ENCODE measurements at regions not wholly inside any gene's neighbourhood (a gene's known extent, or its start where the extent isn't known, plus 50 kb on each side); places are given as distances from the start of the nearest gene placed in this dataset.

DNA sequence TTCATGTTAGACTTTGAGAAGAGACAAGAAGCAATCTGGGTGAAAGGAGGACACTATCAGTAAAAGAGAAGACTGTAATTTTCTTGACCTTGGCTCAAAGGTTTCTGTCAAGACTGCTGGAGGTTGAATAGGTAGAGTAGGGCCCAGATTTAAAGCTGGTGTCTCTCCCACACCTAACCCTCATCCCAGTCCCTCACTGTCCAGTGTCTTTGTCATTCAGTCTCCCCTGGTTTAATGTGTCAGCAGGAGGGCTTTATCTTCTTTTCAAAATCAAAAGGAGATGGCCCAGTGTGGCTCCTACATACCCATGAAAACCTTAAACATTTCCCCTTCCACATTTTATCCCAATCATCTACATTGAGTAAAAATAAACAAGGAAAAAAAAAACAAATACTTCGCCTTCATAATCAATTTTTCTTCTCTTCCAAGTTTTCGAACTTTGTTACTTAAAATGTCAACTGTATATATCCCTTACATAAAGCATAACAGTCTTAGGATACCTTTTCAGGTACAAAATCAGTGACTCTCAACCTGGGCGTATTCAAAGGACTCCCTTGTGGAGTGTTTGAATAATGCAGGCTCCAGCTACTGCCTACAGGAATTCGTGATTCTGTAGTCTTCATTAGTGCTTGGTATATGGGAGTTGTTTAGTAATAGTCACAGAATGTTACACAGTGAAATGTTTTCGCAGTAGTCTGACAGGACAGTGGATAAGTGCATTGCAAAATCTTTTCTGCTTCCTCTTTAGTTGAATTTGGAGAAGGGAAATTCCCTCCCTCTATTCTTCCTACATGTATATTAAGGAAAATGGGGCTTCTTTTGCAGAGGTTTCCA, 87.2 kb downstream of the FAT3 start:
- no peak overlapping the region for H3K9ac ChIP-seq (ENCODE audit: insufficient read depth, low read depth, low read length)
- no peaks in the 10 kb centered on the region for H3K27me3 ChIP-seq (ENCODE audit: control insufficient read depth in 1 of 2, insufficient read depth in 2 of 2, low read length in 2 of 2)
- no peak for FAIRE-seq
- no peak overlapping the region for H3K4me3 ChIP-seq (replicated peaks in 1 of 3; ENCODE audit: insufficient read depth in 1 of 3, low read depth in 2 of 3, low read length in 3 of 3)
- H3K27ac ChIP-seq (ENCODE audit: extremely low read length, insufficient read depth, low read length), result no peak overlapping the region
- BruUV-seq (replicated peaks), result no TSS peak
- no peaks in the 10 kb centered on the region for H3K4me1 ChIP-seq (ENCODE audit: insufficient read depth, low read length)
- DNase-seq (ENCODE audit: low spot score), result no peak
- WGBS (ENCODE audit: low lambda C conversion rate), result 7% methylated on average over 5 of the region's 5 CpGs
- in situ Hi-C loops (cut with HindIII; ENCODE audit: extremely low pct_ligation_motif_present, low pct_unique_long_range_greater_than_20kb) (no loop called here), intact Hi-C loops (cut with micrococcal nuclease; ENCODE audit: unreplicated experiment) (no loop called here)
- no peaks in the 10 kb centered on the region for H3K9me3 ChIP-seq (ENCODE audit: low read length)
- H3K4me2 ChIP-seq (ENCODE audit: low read depth, low read length), result no peak overlapping the region
- no peaks in the 10 kb centered on the region for H4K20me1 ChIP-seq (ENCODE audit: insufficient read depth, low read length)
- ATAC-seq, result peak; percentile 50; the same call in 2 of the 3 replicates
- no peaks in the 10 kb centered on the region for H3K36me3 ChIP-seq (replicated peaks in 1 of 2; ENCODE audit: control insufficient read depth in 1 of 2, insufficient read depth in 2 of 2, low read length in 2 of 2)
- no peaks in the 10 kb centered on the region for H3K79me2 ChIP-seq (ENCODE audit: insufficient read depth, low read length)
- CTCF ChIA-PET (ENCODE audit: low intra/inter-chr PET ratio, low total read pairs), result no interaction called here
- H2AFZ ChIP-seq (ENCODE audit: low read length), result no peak overlapping the region
- POLR2A ChIA-PET, result no interaction called here
- no peak for TF ChIP-seq ZNF24 (IDR thresholded peaks at IDR 0.05)
- TF ChIP-seq ZFP90 (CRISPR knock-in tag; IDR thresholded peaks at IDR 0.05; ENCODE audit: borderline replicate concordance), result no peak
- TF ChIP-seq, protein P1, sequence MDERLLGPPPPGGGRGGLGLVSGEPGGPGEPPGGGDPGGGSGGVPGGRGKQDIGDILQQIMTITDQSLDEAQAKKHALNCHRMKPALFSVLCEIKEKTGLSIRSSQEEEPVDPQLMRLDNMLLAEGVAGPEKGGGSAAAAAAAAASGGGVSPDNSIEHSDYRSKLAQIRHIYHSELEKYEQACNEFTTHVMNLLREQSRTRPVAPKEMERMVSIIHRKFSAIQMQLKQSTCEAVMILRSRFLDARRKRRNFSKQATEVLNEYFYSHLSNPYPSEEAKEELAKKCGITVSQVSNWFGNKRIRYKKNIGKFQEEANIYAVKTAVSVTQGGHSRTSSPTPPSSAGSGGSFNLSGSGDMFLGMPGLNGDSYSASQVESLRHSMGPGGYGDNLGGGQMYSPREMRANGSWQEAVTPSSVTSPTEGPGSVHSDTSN (CRISPR knock-in tag; IDR thresholded peaks at IDR 0.05), result no peak
- TF ChIP-seq HMGA1 (CRISPR knock-in tag; conservative IDR thresholded peaks at IDR 0.05), result no peak
- no peak for TF ChIP-seq ZNF12 (CRISPR knock-in tag; IDR thresholded peaks at IDR 0.05)
- TF ChIP-seq ARID3A (IDR thresholded peaks at IDR 0.05; ENCODE audit: low read depth, low read length), result no peak
- no peak for TF ChIP-seq ZEB1 (IDR thresholded peaks at IDR 0.05; ENCODE audit: insufficient replicate concordance, low read depth)
- TF ChIP-seq ZNF703 (CRISPR knock-in tag; IDR thresholded peaks at IDR 0.05; ENCODE audit: borderline replicate concordance), result no peak
- TF ChIP-seq ZNF773 (CRISPR knock-in tag; IDR thresholded peaks at IDR 0.05; ENCODE audit: borderline replicate concordance), result no peak
- TF ChIP-seq ZMYM3 (CRISPR knock-in tag; IDR thresholded peaks at IDR 0.05), result no peak
- TF ChIP-seq REXO4 (CRISPR knock-in tag; IDR thresholded peaks at IDR 0.05; ENCODE audit: borderline replicate concordance), result no peak
- TF ChIP-seq, protein P2, sequence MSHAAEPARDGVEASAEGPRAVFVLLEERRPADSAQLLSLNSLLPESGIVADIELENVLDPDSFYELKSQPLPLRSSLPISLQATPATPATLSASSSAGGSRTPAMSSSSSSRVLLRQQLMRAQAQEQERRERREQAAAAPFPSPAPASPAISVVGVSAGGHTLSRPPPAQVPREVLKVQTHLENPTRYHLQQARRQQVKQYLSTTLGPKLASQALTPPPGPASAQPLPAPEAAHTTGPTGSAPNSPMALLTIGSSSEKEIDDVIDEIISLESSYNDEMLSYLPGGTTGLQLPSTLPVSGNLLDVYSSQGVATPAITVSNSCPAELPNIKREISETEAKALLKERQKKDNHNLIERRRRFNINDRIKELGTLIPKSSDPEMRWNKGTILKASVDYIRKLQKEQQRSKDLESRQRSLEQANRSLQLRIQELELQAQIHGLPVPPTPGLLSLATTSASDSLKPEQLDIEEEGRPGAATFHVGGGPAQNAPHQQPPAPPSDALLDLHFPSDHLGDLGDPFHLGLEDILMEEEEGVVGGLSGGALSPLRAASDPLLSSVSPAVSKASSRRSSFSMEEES (CRISPR knock-in tag; IDR thresholded peaks at IDR 0.05), result no peak
- no peak for TF ChIP-seq GTF3A (CRISPR knock-in tag; conservative IDR thresholded peaks at IDR 0.05)
- no peak for TF ChIP-seq TEAD3 (CRISPR knock-in tag; optimal IDR thresholded peaks at IDR 0.05; ENCODE audit: borderline replicate concordance)
